GM18502 (cell line): ENCODE measurements at regions not wholly inside any gene's neighbourhood (a gene's known extent, or its start where the extent isn't known, plus 50 kb on each side); places are given as distances from the start of the nearest gene placed in this dataset.
"Not testable (repeated sequence)": the region's sequence is repeated elsewhere in the genome, so short reads cannot be mapped to it uniquely, and the experiment has no call there.

Experiments
- ATAC-seq: cut with Tn5 transposase; IDR thresholded peaks from one replicate; pipeline ENCODE4 v1.9.1; 2021; ENCODE audit warnings: mild to moderate bottlenecking; ENCODE audit not compliant: unreplicated experiment, poor library complexity

- not testable (repeated sequence) for ATAC-seq
These were observed 294.0 kb upstream of the NOTCH2NLA start for GRCh38 chr1:146522812-146523211.

GRCh38 chr1:146522345-146522744 is 293.5 kb upstream of the NOTCH2NLA start:
- not testable (repeated sequence) for ATAC-seq

GRCh38 chr1:146521804-146522203 is 293.0 kb upstream of the NOTCH2NLA start:
- ATAC-seq: not testable (repeated sequence)

- ATAC-seq: not testable (repeated sequence)
These were observed 284.9 kb upstream of the NOTCH2NLA start for GRCh38 chr1:146513754-146514153.

GRCh38 chr1:146511047-146511777 is 282.4 kb upstream of the NOTCH2NLA start:
- ATAC-seq: not testable (repeated sequence)

- ATAC-seq: not testable (repeated sequence)
These were observed 281.6 kb upstream of the NOTCH2NLA start for GRCh38 chr1:146510248-146510983.

- not testable (repeated sequence) for ATAC-seq
These were observed 275.3 kb upstream of the NOTCH2NLA start for GRCh38 chr1:146504121-146504520.

- not testable (repeated sequence) for ATAC-seq
These were observed 258.7 kb upstream of the NOTCH2NLA start for GRCh38 chr1:146487555-146487954.

- not testable (repeated sequence) for ATAC-seq
These were observed 258.3 kb upstream of the NOTCH2NLA start for GRCh38 chr1:146487155-146487554.

- ATAC-seq: not testable (repeated sequence)
These were observed 257.6 kb upstream of the NOTCH2NLA start for GRCh38 chr1:146486300-146487014.

- ATAC-seq: not testable (repeated sequence)
These were observed 255.4 kb upstream of the NOTCH2NLA start for GRCh38 chr1:146484195-146484594.

GRCh38 chr1:146479188-146479587 is 250.4 kb upstream of the NOTCH2NLA start:
- not testable (repeated sequence) for ATAC-seq

- ATAC-seq: not testable (repeated sequence)
These were observed 249.4 kb upstream of the NOTCH2NLA start for GRCh38 chr1:146478125-146478720.

GRCh38 chr1:146475086-146475485 is 246.3 kb upstream of the NOTCH2NLA start:
- not testable (repeated sequence) for ATAC-seq

GRCh38 chr1:146474216-146474615 is 245.4 kb upstream of the NOTCH2NLA start:
- not testable (repeated sequence) for ATAC-seq

- ATAC-seq: not testable (repeated sequence)
These were observed 243.5 kb upstream of the NOTCH2NLA start for GRCh38 chr1:146472192-146472861.

- not testable (repeated sequence) for ATAC-seq
These were observed 231.1 kb upstream of the NOTCH2NLA start for GRCh38 chr1:146459939-146460338.

- not testable (repeated sequence) for ATAC-seq
These were observed 230.5 kb upstream of the NOTCH2NLA start for GRCh38 chr1:146459308-146459707.

- ATAC-seq: not testable (repeated sequence)
These were observed 220.0 kb upstream of the NOTCH2NLA start for GRCh38 chr1:146448877-146449246.
